Sigmoid colon (tissue), 4 donors: ENCODE measurements at regions not wholly inside any gene's neighbourhood (a gene's known extent, or its start where the extent isn't known, plus 50 kb on each side); places are given as distances from the start of the nearest gene placed in this dataset.

Experiments used
- CTCF ChIP-seq, 4 experiments: fragments of 450-650 bp in 3 of 4; fragments of 200-600 bp in 1 of 4; IDR thresholded peaks; one replicate each; pipeline ENCODE4 v1.5.1; 2016 to 2019; ENCODE audit warnings: antibody characterized with exemption in 4 of 4, mild to moderate bottlenecking in 3 of 4, moderate library complexity in 2 of 4
- EP300 ChIP-seq, 4 donors: sonication (generic); formaldehyde crosslinking; IDR thresholded peaks; one replicate each; pipeline ENCODE4 v1.6.1; 2017; ENCODE audit warnings: antibody characterized with exemption in 4 of 4
- POLR2A ChIP-seq, 2 donors: fragments of 450-650 bp; IDR thresholded peaks; one replicate each; pipeline ENCODE4 v1.6.1; 2016; ENCODE audit warnings: antibody characterized with exemption in 2 of 2, mild to moderate bottlenecking in 2 of 2, moderate library complexity in 2 of 2
- POLR2AphosphoS5 ChIP-seq, 4 donors: sonication (generic); formaldehyde crosslinking; IDR thresholded peaks; one replicate each; pipeline ENCODE4 v1.6.1; 2017; ENCODE audit warnings: antibody characterized with exemption in 4 of 4

- TF ChIP-seq CTCF (IDR thresholded peaks at IDR 0.05): no peak
- no peak for TF ChIP-seq POLR2A (IDR thresholded peaks at IDR 0.05)
- TF ChIP-seq POLR2AphosphoS5 (IDR thresholded peaks at IDR 0.05): no peak
- TF ChIP-seq EP300 (IDR thresholded peaks at IDR 0.05): no peak
Measured at GRCh38 chr2:176763130-176763529, 449.5 kb upstream of the HNRNPA3 start.
